ENCODE measurements at regions not wholly inside any gene's neighbourhood (a gene's known extent, or its start where the extent isn't known, plus 50 kb on each side); places are given as distances from the start of the nearest gene placed in this dataset.
A peak's percentile ranks its signal among the peaks of the same experiment; 100 is the strongest.
"Not testable (repeated sequence)": the region's sequence is repeated elsewhere in the genome, so short reads cannot be mapped to it uniquely, and the experiment has no call there.

GRCh38 chr17:77087650-77088454 is 52.9 kb upstream of the SEC14L1 start:
- peak overlapping the region; percentile 75 for H3K27ac ChIP-seq
- ChIA-PET POLR2A (ENCODE audit: low non-redundant PET) (no interaction called here), CTCF (interaction anchor here (0.6 to 1.2 kb wide), 7 partner anchors 31 to 869 kb away, joined by 3 to 5 read pairs (median 3); no protein-coding TSS in a partner anchor)

GRCh38 chr17:77088455-77089123 is 52.2 kb upstream of the SEC14L1 start:
- ChIA-PET POLR2A (ENCODE audit: low non-redundant PET) (no interaction called here), CTCF (interaction anchor here (0.6 to 1.2 kb wide), 13 partner anchors 10 to 521 kb away, joined by 3 to 8 read pairs (median 3); partner anchors contain the start of genes MGAT5B and SEC14L1)
- peak; percentile 77 for TF ChIP-seq CTCF (conservative IDR thresholded peaks at IDR 0.05; ENCODE audit: low read depth)

More at GRCh38 chr17:77087650-77088454, 52.9 kb upstream of the SEC14L1 start:
- no peak for TF ChIP-seq CTCF (conservative IDR thresholded peaks at IDR 0.05; ENCODE audit: low read depth)
- DNase-seq (ENCODE audit: low spot score), result no peak

GRCh38 chr17:77089124-77089490 is 51.7 kb upstream of the SEC14L1 start:
- peak overlapping the region; percentile 75 for H3K27ac ChIP-seq
- CTCF ChIA-PET, result interaction anchor here (0.6 to 1.2 kb wide), 10 partner anchors 10 to 521 kb away, joined by 3 to 8 read pairs (median 4); partner anchors contain the start of genes MGAT5B and SEC14L1
- POLR2A ChIA-PET (ENCODE audit: low non-redundant PET), result no interaction called here
- no peak for DNase-seq (ENCODE audit: low spot score)
- no peak for TF ChIP-seq CTCF (conservative IDR thresholded peaks at IDR 0.05; ENCODE audit: low read depth)

More at GRCh38 chr17:77088455-77089123, 52.2 kb upstream of the SEC14L1 start:
- peak overlapping the region; percentile 75 for H3K27ac ChIP-seq
- DNase-seq (ENCODE audit: low spot score), result peak; percentile 94

- ChIA-PET POLR2A (ENCODE audit: low non-redundant PET) (interaction anchor here (0.6 kb wide), 1 partner anchor 124 kb away, joined by 3 read pairs; no protein-coding TSS in a partner anchor), CTCF (interaction anchor here (0.5 to 0.6 kb wide), 2 partner anchors 111 to 279 kb away, joined by 3 to 4 read pairs; no protein-coding TSS in a partner anchor)
- not testable (repeated sequence) for DNase-seq (ENCODE audit: low spot score)
- H3K27ac ChIP-seq, result peak overlapping the region; percentile 20; the same call in 1 of the 2 replicates
These were observed 50.8 kb upstream of the SEC14L1 start for GRCh38 chr17:77089949-77090348.

- no peak for TF ChIP-seq CTCF (conservative IDR thresholded peaks at IDR 0.05; ENCODE audit: low read depth)
- DNase-seq (ENCODE audit: low spot score), result no peak
- peak overlapping the region; percentile 11 for H3K27ac ChIP-seq
- POLR2A ChIA-PET (ENCODE audit: low non-redundant PET), result interaction anchor here (0.6 kb wide), 2 partner anchors 112 to 124 kb away, joined by 3 to 5 read pairs; no protein-coding TSS in a partner anchor
- CTCF ChIA-PET, result interaction anchor here (0.5 to 0.7 kb wide), 4 partner anchors 110 to 1457 kb away, joined by 3 to 4 read pairs (median 3); partner anchors contain the start of gene SMIM5
These were observed 50.3 kb upstream of the SEC14L1 start for GRCh38 chr17:77090476-77090875.

Measured in RWPE1 (cell line).